ENCODE measurements at regions not wholly inside any gene's neighbourhood (a gene's known extent, or its start where the extent isn't known, plus 50 kb on each side); places are given as distances from the start of the nearest gene placed in this dataset.

DNA sequence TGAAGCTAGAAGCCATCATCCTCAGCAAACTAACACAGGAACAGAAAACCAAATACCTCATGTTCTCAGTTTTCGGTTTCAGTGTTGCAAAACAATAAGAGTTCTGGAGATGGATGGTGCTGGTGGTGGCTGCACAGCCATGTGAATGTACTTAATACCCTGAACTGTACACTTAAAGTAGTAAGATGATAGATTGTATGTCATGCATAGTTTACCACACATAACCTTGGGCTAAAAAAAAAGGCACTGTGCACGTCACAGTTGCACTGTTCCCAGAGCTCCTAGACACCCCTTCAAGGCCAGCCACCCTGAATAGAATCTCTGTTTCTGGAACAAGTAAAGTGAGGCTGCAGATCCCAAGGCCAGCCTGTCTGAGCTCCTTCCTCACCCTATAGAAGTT is 243.3 kb upstream of the IGF1R start:
- ATAC-seq: no peak
- peaks cover 0 to 24% (median 0%) of the 10 kb centered on the region in 3 donors for H3K4me1 ChIP-seq
- H3K27ac ChIP-seq: peak overlapping the region in 1 of 4 donors; percentile 35
- H3K27me3 ChIP-seq: no peaks in the 10 kb centered on the region
- no peaks in the 10 kb centered on the region for H3K36me3 ChIP-seq
- H3K4me3 ChIP-seq: no peak overlapping the region
- no peaks in the 10 kb centered on the region for H3K9me3 ChIP-seq
- peak; percentile 24 for TF ChIP-seq POLR2AphosphoS5 (IDR thresholded peaks at IDR 0.05)
- TF ChIP-seq, protein P1, sequence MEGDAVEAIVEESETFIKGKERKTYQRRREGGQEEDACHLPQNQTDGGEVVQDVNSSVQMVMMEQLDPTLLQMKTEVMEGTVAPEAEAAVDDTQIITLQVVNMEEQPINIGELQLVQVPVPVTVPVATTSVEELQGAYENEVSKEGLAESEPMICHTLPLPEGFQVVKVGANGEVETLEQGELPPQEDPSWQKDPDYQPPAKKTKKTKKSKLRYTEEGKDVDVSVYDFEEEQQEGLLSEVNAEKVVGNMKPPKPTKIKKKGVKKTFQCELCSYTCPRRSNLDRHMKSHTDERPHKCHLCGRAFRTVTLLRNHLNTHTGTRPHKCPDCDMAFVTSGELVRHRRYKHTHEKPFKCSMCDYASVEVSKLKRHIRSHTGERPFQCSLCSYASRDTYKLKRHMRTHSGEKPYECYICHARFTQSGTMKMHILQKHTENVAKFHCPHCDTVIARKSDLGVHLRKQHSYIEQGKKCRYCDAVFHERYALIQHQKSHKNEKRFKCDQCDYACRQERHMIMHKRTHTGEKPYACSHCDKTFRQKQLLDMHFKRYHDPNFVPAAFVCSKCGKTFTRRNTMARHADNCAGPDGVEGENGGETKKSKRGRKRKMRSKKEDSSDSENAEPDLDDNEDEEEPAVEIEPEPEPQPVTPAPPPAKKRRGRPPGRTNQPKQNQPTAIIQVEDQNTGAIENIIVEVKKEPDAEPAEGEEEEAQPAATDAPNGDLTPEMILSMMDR (IDR thresholded peaks at IDR 0.05): no peak
- no peak for TF ChIP-seq POLR2A (IDR thresholded peaks at IDR 0.05)
- no peak for TF ChIP-seq EP300 (IDR thresholded peaks at IDR 0.05)
- WGBS, 2 donors (ENCODE audit: low coverage in 1 of 2): 25 to 29% methylated on average over 1 to 2 of the region's 2 CpGs

DNA sequence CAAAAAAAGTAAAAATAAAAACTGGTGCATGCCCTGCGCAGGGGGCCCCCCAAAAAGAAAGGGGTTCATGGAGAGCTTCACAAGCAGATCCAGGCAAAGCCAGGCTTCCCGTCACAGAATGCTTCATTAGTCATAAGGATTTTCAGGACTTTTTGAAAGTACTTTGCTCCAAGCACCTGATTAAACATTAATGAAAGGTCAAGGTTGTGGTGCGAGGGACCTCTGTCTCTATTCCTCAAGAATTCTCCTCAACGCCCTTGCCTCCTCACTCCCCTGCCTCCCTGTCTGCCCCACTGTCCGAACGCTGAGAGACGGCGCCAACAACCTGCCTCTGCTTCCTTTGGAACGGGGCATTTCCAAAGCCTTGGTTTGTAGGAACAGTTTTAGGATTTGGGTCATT is 240.1 kb upstream of the IGF1R start:
- no peak for TF ChIP-seq EP300 (IDR thresholded peaks at IDR 0.05)
- TF ChIP-seq POLR2AphosphoS5 (IDR thresholded peaks at IDR 0.05): no peak
- no peak for TF ChIP-seq POLR2A (IDR thresholded peaks at IDR 0.05)
- TF ChIP-seq, protein P1 (IDR thresholded peaks at IDR 0.05): no peak
- peaks cover 0 to 21% (median 0%) of the 10 kb centered on the region in 3 donors for H3K4me1 ChIP-seq
- no peaks in the 10 kb centered on the region for H3K9me3 ChIP-seq
- ATAC-seq: no peak
- 97 to 100% methylated on average over 2 to 6 of the region's 9 CpGs for WGBS, 2 donors (ENCODE audit: low coverage in 1 of 2)
- no peaks in the 10 kb centered on the region for H3K27me3 ChIP-seq
- H3K36me3 ChIP-seq: no peaks in the 10 kb centered on the region
- no peak overlapping the region for H3K4me3 ChIP-seq
- H3K27ac ChIP-seq: no peak overlapping the region

DNA sequence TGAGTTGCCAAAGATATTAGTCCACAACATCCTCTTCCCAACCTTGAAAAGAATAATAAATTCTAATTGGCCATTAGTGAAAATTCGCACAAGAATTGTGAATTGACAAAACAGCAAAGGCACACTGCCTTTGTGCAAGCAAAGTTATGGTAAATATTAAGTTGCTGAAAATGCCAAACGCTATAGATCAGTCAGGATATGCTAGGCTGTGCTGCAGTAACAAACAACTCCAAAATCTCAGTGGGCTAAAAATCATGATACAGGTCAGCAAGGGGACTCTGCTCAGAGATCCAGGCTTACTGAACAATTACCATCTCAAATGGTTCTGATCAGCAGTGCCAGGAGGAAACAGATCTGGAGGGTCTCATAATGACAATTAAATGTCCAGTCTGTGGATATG is 238.0 kb upstream of the IGF1R start:
- Histone ChIP-seq H3K4me3 (no peak overlapping the region), H3K9me3 (no peaks in the 10 kb centered on the region), H3K27ac (no peak overlapping the region), H3K27me3 (no peaks in the 10 kb centered on the region), H3K4me1 (peaks cover 0 to 25% (median 2%) of the 10 kb centered on the region in 3 donors), H3K36me3 (no peaks in the 10 kb centered on the region)
- ATAC-seq: no peak
- WGBS, 2 donors (ENCODE audit: low coverage in 1 of 2): 96 to 100% methylated on average over 2 of the region's 2 CpGs
- TF ChIP-seq POLR2AphosphoS5 (IDR thresholded peaks at IDR 0.05): no peak

DNA sequence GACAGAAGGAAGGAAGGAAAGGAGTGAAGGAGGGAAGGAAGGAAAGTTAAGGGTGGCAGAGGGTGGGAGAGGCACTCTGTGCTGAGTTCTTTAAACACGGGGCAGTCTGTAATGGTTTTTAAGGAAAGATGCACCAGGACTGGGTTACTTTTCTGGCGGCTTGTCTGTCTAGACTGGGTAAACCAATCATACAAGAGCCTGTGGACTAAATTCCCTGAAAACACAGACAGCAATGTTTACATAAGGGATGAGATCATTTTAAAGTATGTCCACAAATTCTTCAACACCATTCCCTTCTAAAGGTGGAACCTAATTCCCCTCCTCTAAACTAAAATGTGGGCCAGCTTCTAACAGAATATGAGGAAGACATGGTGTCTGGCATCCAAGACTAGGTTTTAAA is 235.5 kb upstream of the IGF1R start:
- no peak for ATAC-seq
- Histone ChIP-seq H3K4me1 (peaks cover 0 to 40% (median 9%) of the 10 kb centered on the region in 3 donors), H3K9me3 (no peaks in the 10 kb centered on the region), H3K36me3 (no peaks in the 10 kb centered on the region), H3K27me3 (no peaks in the 10 kb centered on the region), H3K27ac (no peak overlapping the region), H3K4me3 (no peak overlapping the region)
- WGBS, 2 donors (ENCODE audit: low coverage in 1 of 2): 84 to 93% methylated on average over 2 of the region's 2 CpGs
- TF ChIP-seq, protein P1 (IDR thresholded peaks at IDR 0.05): no peak
- no peak for TF ChIP-seq EP300 (IDR thresholded peaks at IDR 0.05)
- TF ChIP-seq POLR2A (IDR thresholded peaks at IDR 0.05): no peak
- TF ChIP-seq POLR2AphosphoS5 (IDR thresholded peaks at IDR 0.05): no peak

DNA sequence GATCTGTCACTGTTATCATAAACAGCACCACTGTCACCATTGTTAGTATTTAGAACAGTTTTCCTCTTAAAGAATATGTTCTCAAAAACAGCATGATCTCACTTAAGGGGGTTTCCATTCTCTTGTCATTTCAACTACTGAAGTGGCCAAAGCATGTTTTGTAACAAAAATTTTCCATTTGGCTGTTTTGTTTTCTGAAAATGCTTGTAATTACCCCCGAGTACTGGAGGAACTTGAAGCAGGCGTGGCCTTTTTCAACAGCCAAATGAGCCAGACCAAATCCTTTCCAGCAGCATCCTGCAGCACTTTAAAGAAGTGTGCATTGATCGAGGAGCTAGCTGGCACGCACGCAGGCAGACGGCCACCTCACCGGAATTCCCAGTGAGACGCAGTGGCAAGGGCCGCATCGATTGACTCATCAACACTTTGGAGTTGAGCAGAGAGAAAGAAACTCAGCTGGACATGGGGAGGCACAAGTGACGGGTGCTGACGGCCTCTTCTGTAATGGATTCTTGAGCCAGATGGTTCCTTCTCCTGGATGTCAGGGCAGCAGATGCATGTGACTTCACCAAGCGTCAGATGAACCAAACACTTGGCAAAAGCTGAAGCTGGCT is 234.3 kb upstream of the IGF1R start:
- Histone ChIP-seq H3K27ac (peak overlapping the region in 3 of 4 donors; percentile 15 to 57 (median 47)), H3K4me3 (no peak overlapping the region), H3K4me1 (peaks cover 0 to 52% (median 9%) of the 10 kb centered on the region in 3 donors), H3K36me3 (no peaks in the 10 kb centered on the region), H3K27me3 (no peaks in the 10 kb centered on the region), H3K9me3 (no peaks in the 10 kb centered on the region)
- WGBS, 2 donors (ENCODE audit: low coverage in 1 of 2): 36 to 59% methylated on average over 3 to 13 of the region's 13 CpGs
- ATAC-seq: peak; percentile 6
- TF ChIP-seq EP300 (IDR thresholded peaks at IDR 0.05) (no peak), POLR2A (IDR thresholded peaks at IDR 0.05) (no peak), POLR2AphosphoS5 (IDR thresholded peaks at IDR 0.05) (no peak)
- TF ChIP-seq, protein P1 (IDR thresholded peaks at IDR 0.05): no peak

Data from gastroesophageal sphincter (tissue), 4 donors.